ENCODE measurements at regions not wholly inside any gene's neighbourhood (a gene's known extent, or its start where the extent isn't known, plus 50 kb on each side); places are given as distances from the start of the nearest gene placed in this dataset.

DNA sequence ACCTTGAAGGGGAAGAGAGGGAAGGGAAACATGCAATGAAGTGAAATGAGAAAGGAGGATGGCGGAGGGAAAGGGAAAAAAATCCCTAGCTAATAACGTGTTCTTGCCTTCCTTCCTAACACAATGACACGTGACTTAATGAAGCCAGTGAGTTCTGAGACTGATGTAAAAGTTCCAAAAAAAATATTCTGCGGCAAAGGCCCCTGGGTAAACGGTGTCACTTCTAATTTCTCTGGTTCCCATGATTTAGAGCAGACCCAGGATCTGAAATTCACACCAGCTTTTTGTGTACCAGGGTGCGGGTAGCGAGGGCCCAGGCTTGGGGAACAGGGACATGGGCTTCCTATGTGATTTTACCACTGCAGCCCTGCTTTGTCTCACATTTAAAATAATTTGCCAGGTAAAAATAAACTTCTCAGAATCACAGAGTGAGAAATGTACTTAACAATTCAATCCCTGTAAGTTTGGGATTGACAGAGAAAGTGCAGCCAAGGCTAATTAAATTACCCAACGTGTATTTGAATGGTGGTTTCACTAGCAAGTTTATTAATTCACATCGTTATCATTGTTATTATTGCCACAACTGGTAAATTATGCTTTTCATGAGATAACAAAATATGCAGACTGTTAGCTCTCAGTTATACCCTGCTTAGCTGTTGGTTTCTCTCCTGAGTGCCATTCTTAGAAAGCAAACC is 182.4 kb downstream of the SEM1 start:
- DNase-seq (ENCODE audit: low spot score in 2 of 2): no peak
- TF ChIP-seq, protein P1, sequence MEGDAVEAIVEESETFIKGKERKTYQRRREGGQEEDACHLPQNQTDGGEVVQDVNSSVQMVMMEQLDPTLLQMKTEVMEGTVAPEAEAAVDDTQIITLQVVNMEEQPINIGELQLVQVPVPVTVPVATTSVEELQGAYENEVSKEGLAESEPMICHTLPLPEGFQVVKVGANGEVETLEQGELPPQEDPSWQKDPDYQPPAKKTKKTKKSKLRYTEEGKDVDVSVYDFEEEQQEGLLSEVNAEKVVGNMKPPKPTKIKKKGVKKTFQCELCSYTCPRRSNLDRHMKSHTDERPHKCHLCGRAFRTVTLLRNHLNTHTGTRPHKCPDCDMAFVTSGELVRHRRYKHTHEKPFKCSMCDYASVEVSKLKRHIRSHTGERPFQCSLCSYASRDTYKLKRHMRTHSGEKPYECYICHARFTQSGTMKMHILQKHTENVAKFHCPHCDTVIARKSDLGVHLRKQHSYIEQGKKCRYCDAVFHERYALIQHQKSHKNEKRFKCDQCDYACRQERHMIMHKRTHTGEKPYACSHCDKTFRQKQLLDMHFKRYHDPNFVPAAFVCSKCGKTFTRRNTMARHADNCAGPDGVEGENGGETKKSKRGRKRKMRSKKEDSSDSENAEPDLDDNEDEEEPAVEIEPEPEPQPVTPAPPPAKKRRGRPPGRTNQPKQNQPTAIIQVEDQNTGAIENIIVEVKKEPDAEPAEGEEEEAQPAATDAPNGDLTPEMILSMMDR (IDR thresholded peaks at IDR 0.05): no peak
- TF ChIP-seq POLR2A (IDR thresholded peaks at IDR 0.05) (no peak), EP300 (IDR thresholded peaks at IDR 0.05) (no peak), POLR2AphosphoS5 (IDR thresholded peaks at IDR 0.05) (no peak)
- Histone ChIP-seq H3K27ac (no peak overlapping the region), H3K4me3 (no peak overlapping the region), H3K9me3 (no peaks in the 10 kb centered on the region), H3K27me3 (no peaks in the 10 kb centered on the region), H3K36me3 (no peaks in the 10 kb centered on the region), H3K4me1 (no peaks in the 10 kb centered on the region)
- WGBS: 70% methylated on average over 9 of the region's 9 CpGs

DNA sequence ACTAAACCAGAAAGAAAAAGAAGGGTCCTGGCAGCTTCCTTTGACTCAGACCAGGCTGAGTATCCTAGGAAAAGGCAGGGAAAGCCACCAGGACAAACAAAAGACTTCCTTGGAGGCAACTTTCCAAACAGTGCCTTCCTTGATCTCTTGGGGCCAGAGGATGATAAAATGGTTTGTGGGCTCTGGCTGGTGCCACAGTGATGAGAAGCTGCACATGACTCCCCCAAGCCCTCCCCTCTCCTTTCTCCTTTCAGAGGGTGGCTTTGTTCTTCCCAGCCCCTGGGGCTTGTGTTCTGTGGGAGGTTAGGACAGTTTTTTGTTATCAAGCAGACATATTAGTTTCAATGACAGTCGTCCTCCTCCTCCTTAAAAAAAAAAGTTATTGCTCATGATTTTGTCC is 183.2 kb downstream of the SEM1 start:
- no peaks in the 10 kb centered on the region for H3K9me3 ChIP-seq
- no peaks in the 10 kb centered on the region for H3K4me1 ChIP-seq
- TF ChIP-seq POLR2AphosphoS5 (IDR thresholded peaks at IDR 0.05) (no peak), POLR2A (IDR thresholded peaks at IDR 0.05) (no peak), EP300 (IDR thresholded peaks at IDR 0.05) (no peak)
- TF ChIP-seq, protein P1 (IDR thresholded peaks at IDR 0.05): no peak
- no peaks in the 10 kb centered on the region for H3K36me3 ChIP-seq
- 48% methylated on average over 1 of the region's 1 CpG for WGBS
- no peak overlapping the region for H3K4me3 ChIP-seq
- H3K27me3 ChIP-seq: no peaks in the 10 kb centered on the region
- no peak for DNase-seq (ENCODE audit: low spot score in 2 of 2)
- no peak overlapping the region for H3K27ac ChIP-seq

DNA sequence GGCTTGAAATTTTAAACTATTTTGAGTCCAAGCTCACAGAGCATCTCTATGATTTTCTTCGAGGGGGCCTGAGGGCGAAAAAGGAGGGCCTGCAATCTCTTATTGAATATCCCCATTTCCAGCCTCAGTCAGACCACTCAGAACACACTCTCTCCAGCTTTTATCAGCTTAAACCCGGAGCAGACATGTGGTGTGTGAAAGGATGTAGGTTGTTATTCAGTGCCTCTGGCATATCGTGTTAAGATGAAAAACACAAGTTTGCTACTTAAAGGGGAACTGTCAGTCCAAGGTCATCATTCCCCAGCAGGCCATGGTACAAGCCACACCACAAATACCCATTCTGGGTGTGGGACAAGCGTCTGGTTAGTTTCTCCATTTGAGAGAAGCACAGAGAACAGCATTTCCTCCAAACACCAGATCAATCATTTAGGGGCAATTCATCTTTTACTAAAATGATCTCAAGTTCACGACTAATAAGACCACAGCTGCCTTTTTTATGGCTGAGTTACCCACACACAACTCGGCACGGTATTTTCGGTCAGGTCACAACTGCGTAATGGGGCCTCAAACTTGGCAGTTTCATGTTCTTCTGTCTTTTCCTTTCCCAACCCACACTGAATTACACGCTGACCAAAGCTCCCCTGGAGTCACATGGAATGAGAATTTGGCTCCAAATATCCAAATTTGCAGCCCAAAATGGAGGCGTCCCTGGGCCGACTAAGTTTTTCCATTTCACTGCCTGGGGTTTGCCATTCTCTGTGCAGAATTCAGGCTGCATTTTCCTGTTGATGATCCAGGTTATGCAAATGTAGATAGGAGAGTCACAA is 188.4 kb downstream of the SEM1 start:
- no peak overlapping the region for H3K27ac ChIP-seq
- H3K27me3 ChIP-seq: no peaks in the 10 kb centered on the region
- no peaks in the 10 kb centered on the region for H3K9me3 ChIP-seq
- WGBS: 80% methylated on average over 13 of the region's 13 CpGs
- no peak overlapping the region for H3K4me3 ChIP-seq
- no peak for TF ChIP-seq EP300 (IDR thresholded peaks at IDR 0.05)
- TF ChIP-seq POLR2A (IDR thresholded peaks at IDR 0.05): no peak
- DNase-seq (ENCODE audit: low spot score in 2 of 2): no peak
- H3K4me1 ChIP-seq: no peaks in the 10 kb centered on the region
- H3K36me3 ChIP-seq: no peaks in the 10 kb centered on the region

DNA sequence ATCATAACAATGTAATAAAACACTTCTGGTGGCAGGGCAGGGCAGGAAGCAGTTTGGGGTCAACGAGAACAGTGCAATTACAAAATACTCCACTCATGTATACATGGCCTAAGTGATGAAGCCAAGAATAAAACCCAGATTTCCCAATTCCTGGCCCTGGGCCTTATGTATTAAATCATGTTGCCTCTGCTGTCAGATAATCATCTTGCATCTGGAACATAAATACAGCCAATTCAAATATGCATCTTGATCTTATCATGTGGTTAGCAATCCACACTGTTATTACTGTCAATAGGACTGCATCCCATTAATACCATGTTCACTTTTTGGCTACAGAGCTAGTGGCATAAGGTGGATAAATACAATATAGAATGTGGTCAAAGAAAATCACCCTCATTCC is 186.5 kb upstream of the SLC25A13 start:
- Histone ChIP-seq H3K4me3 (no peak overlapping the region), H3K9me3 (no peaks in the 10 kb centered on the region), H3K27ac (no peak overlapping the region), H3K4me1 (peaks cover 8% of the 10 kb centered on the region), H3K36me3 (no peaks in the 10 kb centered on the region), H3K27me3 (no peaks in the 10 kb centered on the region)
- TF ChIP-seq POLR2A (IDR thresholded peaks at IDR 0.05): no peak
- TF ChIP-seq EP300 (IDR thresholded peaks at IDR 0.05): no peak
- no peak for TF ChIP-seq POLR2AphosphoS5 (IDR thresholded peaks at IDR 0.05)
- TF ChIP-seq, protein P1 (IDR thresholded peaks at IDR 0.05): no peak
- no peak for DNase-seq (ENCODE audit: low spot score in 2 of 2)
- 29% methylated on average over 1 of the region's 1 CpG for WGBS

DNA sequence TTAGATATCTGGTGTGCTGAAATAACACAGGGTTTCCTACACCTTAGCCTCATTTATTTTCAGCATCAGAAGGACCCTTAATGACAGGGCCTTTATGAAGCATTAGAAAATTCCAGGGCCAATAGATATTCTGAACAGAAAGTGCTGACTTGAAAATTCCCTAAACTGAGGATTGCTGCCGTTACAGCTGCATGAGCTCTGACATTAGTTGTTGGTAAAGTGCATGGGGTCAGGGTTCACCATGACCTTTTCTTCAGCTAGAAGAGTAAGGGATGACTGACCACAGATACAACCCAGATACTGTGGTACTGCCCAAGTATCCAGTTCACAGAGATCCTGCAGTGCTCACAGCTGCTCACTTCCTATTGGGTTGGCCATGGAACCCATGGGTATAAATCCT is 181.7 kb upstream of the SLC25A13 start:
- 83% methylated on average over 1 of the region's 1 CpG for WGBS

More for the DNA sequence above, 181.7 kb upstream of the SLC25A13 start:
- no peak for DNase-seq (ENCODE audit: low spot score in 2 of 2)
- Histone ChIP-seq H3K36me3 (no peaks in the 10 kb centered on the region), H3K27me3 (no peaks in the 10 kb centered on the region), H3K27ac (no peak overlapping the region), H3K4me3 (no peak overlapping the region), H3K4me1 (peaks cover 7% of the 10 kb centered on the region), H3K9me3 (no peaks in the 10 kb centered on the region)
- TF ChIP-seq POLR2AphosphoS5 (IDR thresholded peaks at IDR 0.05) (no peak), POLR2A (IDR thresholded peaks at IDR 0.05) (no peak), EP300 (IDR thresholded peaks at IDR 0.05) (no peak)
- TF ChIP-seq, protein P1 (IDR thresholded peaks at IDR 0.05): no peak

Measured in suprapubic skin (tissue), 4 donors.